Neural cell (in vitro differentiated cells): ENCODE measurements at regions not wholly inside any gene's neighbourhood (a gene's known extent, or its start where the extent isn't known, plus 50 kb on each side); places are given as distances from the start of the nearest gene placed in this dataset.

ENCODE experiments used
- CTCF ChIP-seq: fragments of 450-650 bp; IDR thresholded peaks from 2 replicates; pipeline ENCODE4 v1.5.1; 2014; ENCODE audit warnings: antibody characterized with exemption, mild to moderate bottlenecking, moderate library complexity; ENCODE audit not compliant: poor library complexity, severe bottlenecking
- EP300 ChIP-seq: fragments of 450-650 bp; conservative IDR thresholded peaks from 2 replicates; pipeline ENCODE4 v1.6.1; 2014; ENCODE audit warnings: antibody characterized with exemption, mild to moderate bottlenecking, moderate library complexity; ENCODE audit not compliant: poor library complexity, severe bottlenecking
- EZH2 ChIP-seq: fragments of 200-600, 300-800 bp; shearing (Covaris generic), sonication (generic); IDR thresholded peaks from 2 replicates; pipeline ENCODE4 v1.6.1; 2014; ENCODE audit warnings: antibody characterized with exemption, low read length, borderline replicate concordance, mild to moderate bottlenecking; ENCODE audit not compliant: insufficient read depth, poor library complexity, severe bottlenecking
- MXI1 ChIP-seq: fragments of 450-650 bp; conservative IDR thresholded peaks from 2 replicates; pipeline ENCODE4 v1.6.1; 2014; ENCODE audit warnings: antibody characterized with exemption, mild to moderate bottlenecking; ENCODE audit not compliant: poor library complexity, severe bottlenecking
- POLR2AphosphoS5 ChIP-seq: IDR thresholded peaks from 2 replicates; pipeline ENCODE4 v1.6.1; 2012
- RAD21 ChIP-seq: fragments of 450-650 bp; conservative IDR thresholded peaks from 2 replicates; pipeline ENCODE4 v1.6.1; 2014; ENCODE audit warnings: antibody characterized with exemption, mild to moderate bottlenecking, moderate library complexity
- REST ChIP-seq: IDR thresholded peaks from 2 replicates; pipeline ENCODE4 v1.6.1; 2012; ENCODE audit warnings: borderline replicate concordance

GRCh38 chr5:125148076-125148475 lies 401.6 kb upstream of the ZNF608 start:
- no peak for TF ChIP-seq CTCF
- no peak for TF ChIP-seq RAD21
- TF ChIP-seq POLR2AphosphoS5: no peak
- no peak for TF ChIP-seq REST
- no peak for TF ChIP-seq EP300
- no peak for TF ChIP-seq MXI1
- TF ChIP-seq EZH2: no peak
